ENCODE measurements at regions not wholly inside any gene's neighbourhood (a gene's known extent, or its start where the extent isn't known, plus 50 kb on each side); places are given as distances from the start of the nearest gene placed in this dataset.
"Not testable (repeated sequence)": the region's sequence is repeated elsewhere in the genome, so short reads cannot be mapped to it uniquely, and the experiment has no call there.

- DNase-seq (ENCODE audit: extremely low read depth, low read depth): no peak
- TF ChIP-seq CTCF (IDR thresholded peaks at IDR 0.05; ENCODE audit: low read depth, low read length): no peak
Observed at GRCh38 chr4:11670304-11670703, 241.6 kb upstream of the HS3ST1 start.

GRCh38 chr4:11669156-11669555, 240.5 kb upstream of the HS3ST1 start:
- TF ChIP-seq CTCF (IDR thresholded peaks at IDR 0.05; ENCODE audit: low read depth, low read length): no peak
- DNase-seq (ENCODE audit: extremely low read depth, low read depth): no peak

- TF ChIP-seq CTCF (IDR thresholded peaks at IDR 0.05; ENCODE audit: low read depth, low read length): no peak
- no peak for DNase-seq (ENCODE audit: extremely low read depth, low read depth)
Observed at GRCh38 chr4:11663114-11663513, 234.4 kb upstream of the HS3ST1 start.

- DNase-seq (ENCODE audit: extremely low read depth, low read depth): no peak
- TF ChIP-seq CTCF (IDR thresholded peaks at IDR 0.05; ENCODE audit: low read depth, low read length): no peak
Observed at GRCh38 chr4:11650801-11651596, 222.3 kb upstream of the HS3ST1 start.

GRCh38 chr4:11647433-11647832, 218.7 kb upstream of the HS3ST1 start:
- TF ChIP-seq CTCF (IDR thresholded peaks at IDR 0.05; ENCODE audit: low read depth, low read length): no peak
- no peak for DNase-seq (ENCODE audit: extremely low read depth, low read depth)

GRCh38 chr4:11643081-11643480, 214.4 kb upstream of the HS3ST1 start:
- DNase-seq (ENCODE audit: extremely low read depth, low read depth): not testable (repeated sequence)

- no peak for TF ChIP-seq CTCF (IDR thresholded peaks at IDR 0.05; ENCODE audit: low read depth, low read length)
- DNase-seq (ENCODE audit: extremely low read depth, low read depth): no peak
Observed at GRCh38 chr4:11640584-11640983, 211.9 kb upstream of the HS3ST1 start.

- no peak for TF ChIP-seq CTCF (IDR thresholded peaks at IDR 0.05; ENCODE audit: low read depth, low read length)
- DNase-seq (ENCODE audit: extremely low read depth, low read depth): no peak
Observed at GRCh38 chr4:11636551-11636950, 207.9 kb upstream of the HS3ST1 start.
